GM18520 (cell line): ENCODE measurements at regions not wholly inside any gene's neighbourhood (a gene's known extent, or its start where the extent isn't known, plus 50 kb on each side); places are given as distances from the start of the nearest gene placed in this dataset.

Experiments used
- ATAC-seq: cut with Tn5 transposase; IDR thresholded peaks from one replicate; pipeline ENCODE4 v1.9.1; 2021; ENCODE audit not compliant: unreplicated experiment

DNA sequence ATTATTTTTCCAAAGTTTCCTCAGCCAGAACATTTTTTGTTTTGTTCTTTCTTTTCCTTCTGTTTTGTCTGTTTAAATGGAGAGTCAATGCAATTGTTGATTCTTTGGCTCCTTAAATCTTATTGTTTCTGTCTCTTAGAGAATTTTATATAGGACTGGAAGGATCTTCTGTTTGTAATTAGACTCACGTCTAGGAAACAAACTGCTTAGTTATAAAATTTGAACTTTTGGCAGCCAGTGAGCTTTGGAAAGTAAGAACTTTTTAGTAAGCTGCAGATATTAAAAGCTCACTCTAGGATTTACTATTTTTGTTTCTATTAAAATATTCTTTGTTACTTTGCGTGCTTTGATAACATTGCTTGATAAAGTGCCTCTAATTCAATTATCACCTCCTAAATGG lies 109.8 kb upstream of the HNRNPU start:
- no peak for ATAC-seq

DNA sequence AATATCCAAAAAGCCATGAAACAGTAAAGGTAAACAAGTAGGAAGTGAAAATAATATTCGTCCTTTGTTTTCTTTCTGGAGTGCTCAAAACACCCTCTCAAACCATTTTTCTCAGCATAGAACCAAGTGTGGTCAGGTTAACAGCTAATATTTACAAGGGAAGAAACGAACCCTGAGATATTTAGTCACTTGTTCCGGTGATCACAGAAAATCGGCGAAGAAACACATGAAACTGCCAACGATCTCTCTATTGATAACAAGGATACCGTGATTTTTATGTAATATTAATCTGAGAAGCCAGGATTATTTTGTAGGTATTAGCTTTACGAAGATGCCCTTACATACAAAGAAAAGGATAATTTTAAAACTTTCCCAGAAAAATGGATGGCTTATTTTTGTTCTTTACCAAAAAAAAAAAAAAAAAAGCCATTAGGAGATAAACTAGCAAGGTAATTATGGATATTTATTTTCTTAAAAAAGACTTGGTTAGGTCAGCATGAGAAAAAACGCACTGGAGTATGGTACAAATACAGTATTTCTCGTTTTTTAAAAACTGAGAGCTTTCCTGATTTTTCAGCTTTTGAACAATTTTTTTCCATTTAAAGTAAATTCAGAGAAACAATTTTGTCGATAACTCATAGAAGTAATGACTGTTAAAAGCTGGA lies 107.3 kb upstream of the HNRNPU start:
- no peak for ATAC-seq

DNA sequence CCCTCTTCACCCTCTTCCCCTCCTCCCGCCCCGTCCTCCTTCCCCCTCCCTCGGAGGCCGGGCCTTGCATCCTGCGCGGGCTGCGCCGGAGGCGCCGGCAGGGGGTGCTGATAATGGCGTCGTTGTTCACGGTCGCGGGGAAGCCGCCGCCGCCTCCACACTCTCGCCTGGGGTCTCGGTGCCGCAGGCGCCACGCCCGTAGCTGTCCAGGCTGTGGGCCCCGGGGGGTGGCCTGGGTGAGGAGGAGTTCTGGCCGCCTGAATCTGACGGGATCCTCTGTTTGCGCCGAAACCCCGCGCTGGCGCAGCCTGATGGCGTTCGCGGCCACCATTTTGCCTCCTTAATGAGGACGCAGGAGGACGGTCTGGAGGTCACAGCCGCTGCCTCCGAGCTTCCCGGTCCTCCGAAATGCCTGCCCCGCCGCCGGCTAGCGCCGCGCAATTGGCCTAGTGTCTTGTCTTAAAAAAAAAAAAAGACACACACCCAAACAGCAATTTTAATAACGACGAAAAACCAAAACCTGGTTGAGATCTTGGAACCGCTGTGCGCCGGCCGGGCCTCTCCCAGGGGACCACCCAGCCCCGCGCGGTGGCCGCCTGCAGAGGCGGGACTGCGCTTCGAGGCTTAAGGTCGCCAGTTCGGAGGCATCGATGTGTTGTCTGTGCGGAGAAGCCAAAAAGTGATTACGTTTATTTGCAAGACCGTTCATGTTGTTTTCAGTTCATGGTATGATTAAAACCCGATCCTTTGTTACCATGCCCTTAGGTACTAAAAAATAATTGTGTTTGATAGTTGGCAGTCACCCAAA lies 106.6 kb upstream of the HNRNPU start:
- ATAC-seq, result peak; percentile 58

GRCh38 chr1:244970236-244970743 lies 105.9 kb upstream of the HNRNPU start:
- peak; percentile 59 for ATAC-seq

GRCh38 chr1:244969355-244970235 lies 105.3 kb upstream of the HNRNPU start:
- ATAC-seq, result peak; percentile 12

DNA sequence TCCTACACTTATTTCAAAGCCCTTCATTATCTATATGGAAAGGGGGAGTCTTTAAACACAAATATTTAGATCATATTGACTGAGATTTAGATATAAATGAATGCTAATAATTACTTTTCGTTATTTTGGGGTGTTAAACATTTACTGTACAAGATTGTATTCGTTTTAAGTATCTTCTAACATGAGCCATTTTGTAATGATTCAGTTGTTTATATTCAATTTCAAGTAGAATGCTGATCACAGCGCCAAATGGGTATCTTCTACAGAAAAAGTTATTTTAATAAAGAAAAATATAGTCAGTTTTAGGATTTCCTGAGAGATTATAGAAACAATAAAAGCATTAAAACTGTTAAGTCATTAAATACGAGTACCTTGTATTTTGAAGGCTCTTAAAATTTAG lies 104.5 kb upstream of the HNRNPU start:
- no peak for ATAC-seq

- no peak for ATAC-seq
Measured at GRCh38 chr1:244968471-244968871, 104.1 kb upstream of the HNRNPU start.

DNA sequence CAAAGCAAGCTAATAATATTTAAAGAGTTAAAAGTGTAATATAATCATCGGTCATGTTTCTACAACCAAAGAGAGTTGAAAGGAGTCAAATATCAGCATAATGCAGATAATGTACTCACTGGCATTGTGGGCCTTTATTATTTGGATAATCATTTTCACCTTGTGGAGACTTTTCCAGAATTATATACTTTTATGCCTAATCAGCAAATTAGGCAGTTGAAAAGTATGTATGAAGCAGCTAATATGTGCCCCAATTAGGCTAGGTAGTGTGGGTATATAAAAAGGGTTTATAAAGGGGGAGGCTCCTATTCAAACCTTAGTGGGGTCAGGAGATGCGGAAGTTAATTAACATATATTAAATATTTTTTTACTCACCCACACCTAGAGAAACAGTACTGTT lies 102.8 kb upstream of the HNRNPU start:
- no peak for ATAC-seq

GRCh38 chr1:244965185-244966030 lies 101.1 kb upstream of the HNRNPU start:
- no peak for ATAC-seq

DNA sequence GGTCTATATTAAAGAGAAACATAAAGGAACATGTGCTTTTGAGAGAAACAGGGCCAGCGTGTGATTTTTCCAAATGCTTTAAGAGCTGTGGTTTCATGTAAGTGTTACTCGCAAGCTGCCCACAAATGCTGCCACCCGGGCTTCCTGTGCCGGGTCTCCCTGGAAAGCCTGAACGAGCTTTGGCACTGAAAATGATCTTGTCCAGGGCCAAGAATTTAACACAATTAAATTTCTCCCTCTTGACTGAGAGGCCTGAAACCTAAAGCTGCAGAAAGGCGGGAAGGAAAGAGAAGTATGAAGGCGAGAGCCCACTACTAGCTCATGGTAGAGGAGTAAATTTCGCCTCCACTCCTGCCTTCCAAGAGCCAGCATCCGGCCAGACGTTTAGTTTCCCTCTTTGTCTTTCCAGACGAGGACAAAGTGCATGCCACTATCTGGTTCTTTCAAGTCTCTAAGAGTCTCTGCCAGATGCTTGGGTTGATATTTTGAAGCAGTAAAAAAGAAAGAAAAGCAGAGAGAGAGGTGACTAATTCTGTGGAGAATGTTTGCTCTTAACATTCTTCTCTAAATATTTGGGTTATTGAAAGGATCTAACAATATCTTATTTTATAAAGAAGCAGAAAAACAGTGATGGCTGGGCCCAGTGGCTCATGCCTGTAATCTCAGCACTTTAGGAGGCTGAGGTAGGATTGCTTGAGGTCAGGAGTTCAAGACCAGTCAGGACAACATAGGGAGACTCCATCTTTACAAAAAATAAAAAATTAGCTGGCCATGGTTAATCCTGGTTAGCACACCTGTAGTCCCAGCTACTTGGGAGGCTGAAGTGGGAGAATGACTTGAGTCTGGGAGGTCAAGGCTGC lies 100.0 kb upstream of the HNRNPU start:
- ATAC-seq, result no peak

GRCh38 chr1:244963231-244963826 lies 99.0 kb upstream of the HNRNPU start:
- no peak for ATAC-seq

DNA sequence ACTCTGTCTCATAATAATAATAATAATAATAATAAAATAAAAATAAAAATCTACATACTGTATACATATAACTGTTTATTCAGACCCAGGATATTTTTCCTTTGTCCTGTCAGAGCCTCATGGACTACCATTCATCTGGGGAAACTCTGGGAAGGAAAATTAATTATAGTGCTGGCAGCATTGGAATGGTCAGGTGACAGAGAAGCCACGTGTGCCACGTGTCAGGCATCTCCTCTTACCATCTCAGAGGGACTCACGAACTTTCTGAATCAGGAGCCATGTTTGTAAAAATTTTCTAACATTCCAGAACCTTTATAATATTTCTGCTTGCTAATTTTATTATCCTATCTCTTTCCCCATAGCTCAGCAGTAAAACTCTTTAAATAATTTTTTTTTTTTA lies 97.8 kb upstream of the HNRNPU start:
- ATAC-seq, result no peak

DNA sequence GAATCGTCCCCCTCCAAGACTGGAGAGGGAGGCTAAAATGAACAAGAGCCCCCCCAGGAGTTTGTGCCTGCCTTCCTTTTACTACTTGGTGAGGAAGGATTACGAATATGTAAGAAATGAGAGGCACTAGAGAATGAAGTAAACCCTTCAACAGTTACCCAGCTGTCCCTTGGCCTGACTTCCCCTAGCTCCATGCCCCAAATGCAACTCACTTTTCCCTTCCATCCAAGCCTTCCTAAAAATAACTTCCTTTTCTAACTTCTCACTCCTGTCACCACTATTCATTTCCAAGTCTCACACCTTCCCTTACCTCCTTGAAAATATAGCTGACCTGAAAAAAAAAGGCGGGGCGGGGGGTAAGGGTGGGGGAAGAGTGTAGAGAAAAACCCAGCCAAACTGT lies 96.6 kb upstream of the HNRNPU start:
- no peak for ATAC-seq

GRCh38 chr1:244958593-244958992 lies 94.2 kb upstream of the HNRNPU start:
- no peak for ATAC-seq

DNA sequence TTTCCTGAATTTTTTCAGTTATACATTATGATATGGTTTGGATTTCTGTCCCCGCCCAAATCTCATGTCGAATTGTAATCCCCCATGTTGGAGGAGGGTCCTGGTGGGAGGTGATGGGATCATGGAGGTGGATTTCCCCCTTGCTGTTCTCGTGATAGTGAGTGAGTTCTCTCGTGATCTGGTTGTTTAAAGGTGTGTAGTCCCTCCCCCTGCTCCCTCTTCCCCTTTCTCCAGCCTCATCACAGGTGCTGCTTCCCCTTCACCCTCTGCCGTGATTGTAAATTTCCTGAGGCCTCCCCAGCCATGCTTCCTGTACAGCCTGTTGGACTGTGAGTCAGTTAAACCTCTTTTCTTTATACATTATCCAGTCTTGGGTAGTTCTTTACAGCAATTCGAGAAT lies 93.2 kb upstream of the HNRNPU start:
- no peak for ATAC-seq

- ATAC-seq, result no peak
Measured at GRCh38 chr1:244957122-244957521, 92.8 kb upstream of the HNRNPU start.

- ATAC-seq, result no peak
Measured at GRCh38 chr1:244955661-244956060, 91.3 kb upstream of the HNRNPU start.

DNA sequence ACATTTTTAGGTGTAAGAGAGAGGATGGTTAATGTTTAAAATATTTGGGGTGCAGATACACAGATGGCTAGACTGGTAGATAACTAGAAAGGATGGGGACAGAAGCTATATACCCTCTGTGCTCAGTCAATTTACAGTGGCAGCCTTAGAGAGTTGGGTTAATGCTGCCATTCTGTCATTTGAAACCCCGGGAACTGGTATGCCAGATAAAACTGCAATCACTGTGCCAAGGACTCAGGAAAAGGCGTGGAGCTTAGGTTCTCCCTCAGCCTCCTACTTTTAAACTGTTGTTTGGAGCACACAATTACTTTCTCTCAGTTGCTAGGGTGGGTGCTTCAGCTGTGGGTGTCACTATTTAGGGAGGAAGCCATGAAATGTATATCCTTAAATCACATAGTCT lies 90.0 kb upstream of the HNRNPU start:
- no peak for ATAC-seq

GRCh38 chr1:244953901-244954300 lies 89.6 kb upstream of the HNRNPU start:
- no peak for ATAC-seq
